PC-3 (cell line): ENCODE measurements at regions not wholly inside any gene's neighbourhood (a gene's known extent, or its start where the extent isn't known, plus 50 kb on each side); places are given as distances from the start of the nearest gene placed in this dataset.

Source experiments
- CTCF ChIP-seq: fragments of 300-600 bp; sonication (generic); conservative IDR thresholded peaks from 2 replicates; pipeline ENCODE4 v1.5.1; 2017; ENCODE audit warnings: antibody characterized with exemption, low read depth, mild to moderate bottlenecking, low read length
- EZH2phosphoT487 ChIP-seq: fragments of 300-600 bp; sonication (generic); IDR thresholded peaks from 2 replicates; pipeline ENCODE4 v1.6.1; 2018; ENCODE audit warnings: mild to moderate bottlenecking, antibody characterized with exemption, low read length, borderline replicate concordance

GRCh38 chr6:40160826-40161225, 226.6 kb upstream of the MOCS1 start:
- TF ChIP-seq CTCF (no peak), EZH2phosphoT487 (no peak)
